Esophagus squamous epithelium (tissue), 4 donors: ENCODE measurements at regions not wholly inside any gene's neighbourhood (a gene's known extent, or its start where the extent isn't known, plus 50 kb on each side); places are given as distances from the start of the nearest gene placed in this dataset.

Source experiments
- POLR2A ChIP-seq, 4 donors: fragments of 450-650 bp; IDR thresholded peaks; one replicate each; pipeline ENCODE4 v1.6.1; 2017; ENCODE audit warnings: antibody characterized with exemption in 4 of 4, mild to moderate bottlenecking in 4 of 4, moderate library complexity in 3 of 4
- TF ChIP-seq, protein P1 (sequence below), 6 experiments: fragments of 450-650 bp in 4 of 6; fragments of 200-600 bp in 2 of 6; sonication (generic) in 2 of 6; IDR thresholded peaks; one replicate each; pipeline ENCODE4 v1.5.1; 2016 to 2019; ENCODE audit warnings: antibody characterized with exemption in 6 of 6, mild to moderate bottlenecking in 4 of 6, moderate library complexity in 4 of 6

DNA sequence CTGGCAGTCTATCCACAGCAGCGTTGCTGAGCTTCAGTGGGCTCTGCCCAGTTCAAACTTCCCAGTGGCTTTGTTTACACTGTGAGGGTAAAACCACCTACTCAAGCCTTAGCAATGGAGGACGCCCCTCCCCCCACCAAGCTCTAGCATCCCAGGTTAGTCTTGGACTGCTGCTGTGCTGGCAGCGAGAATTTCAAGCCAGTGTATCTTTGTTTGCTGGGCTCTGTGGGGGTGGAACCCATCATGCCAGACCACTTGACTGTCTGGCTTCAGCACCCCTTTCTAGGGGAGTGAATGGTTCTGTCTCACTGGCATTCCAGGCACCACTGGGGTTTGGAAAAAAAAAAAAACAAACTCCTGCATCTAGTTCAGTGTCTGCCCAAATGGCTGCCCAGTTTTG lies 249.7 kb upstream of the SYNCRIP start:
- TF ChIP-seq, protein P1, sequence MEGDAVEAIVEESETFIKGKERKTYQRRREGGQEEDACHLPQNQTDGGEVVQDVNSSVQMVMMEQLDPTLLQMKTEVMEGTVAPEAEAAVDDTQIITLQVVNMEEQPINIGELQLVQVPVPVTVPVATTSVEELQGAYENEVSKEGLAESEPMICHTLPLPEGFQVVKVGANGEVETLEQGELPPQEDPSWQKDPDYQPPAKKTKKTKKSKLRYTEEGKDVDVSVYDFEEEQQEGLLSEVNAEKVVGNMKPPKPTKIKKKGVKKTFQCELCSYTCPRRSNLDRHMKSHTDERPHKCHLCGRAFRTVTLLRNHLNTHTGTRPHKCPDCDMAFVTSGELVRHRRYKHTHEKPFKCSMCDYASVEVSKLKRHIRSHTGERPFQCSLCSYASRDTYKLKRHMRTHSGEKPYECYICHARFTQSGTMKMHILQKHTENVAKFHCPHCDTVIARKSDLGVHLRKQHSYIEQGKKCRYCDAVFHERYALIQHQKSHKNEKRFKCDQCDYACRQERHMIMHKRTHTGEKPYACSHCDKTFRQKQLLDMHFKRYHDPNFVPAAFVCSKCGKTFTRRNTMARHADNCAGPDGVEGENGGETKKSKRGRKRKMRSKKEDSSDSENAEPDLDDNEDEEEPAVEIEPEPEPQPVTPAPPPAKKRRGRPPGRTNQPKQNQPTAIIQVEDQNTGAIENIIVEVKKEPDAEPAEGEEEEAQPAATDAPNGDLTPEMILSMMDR (IDR thresholded peaks at IDR 0.05): no peak
- no peak for TF ChIP-seq POLR2A (IDR thresholded peaks at IDR 0.05)
